ENCODE measurements at regions not wholly inside any gene's neighbourhood (a gene's known extent, or its start where the extent isn't known, plus 50 kb on each side); places are given as distances from the start of the nearest gene placed in this dataset.
"Not testable (repeated sequence)": the region's sequence is repeated elsewhere in the genome, so short reads cannot be mapped to it uniquely, and the experiment has no call there.

DNA sequence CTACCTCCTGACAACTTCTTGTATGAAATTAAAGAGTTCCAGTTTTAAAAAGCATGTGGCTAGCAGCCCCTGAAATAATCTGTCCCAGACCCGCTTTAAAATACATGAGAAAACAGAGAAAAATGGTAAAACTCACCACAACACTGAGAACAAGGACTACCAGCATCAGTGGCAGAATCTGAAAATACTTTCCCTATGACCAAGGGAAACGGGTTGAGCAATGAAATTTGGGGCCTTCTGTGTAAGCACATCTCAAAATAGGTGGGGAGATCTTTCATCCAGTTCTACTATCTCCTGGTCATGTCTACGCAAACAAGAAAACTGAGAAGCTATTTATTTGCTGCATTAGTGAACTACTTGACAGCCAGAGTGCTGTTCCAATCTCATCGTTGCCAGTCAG is 172.3 kb downstream of the LNPK start:
- DNase-seq (ENCODE audit: low read depth in 2 of 2), result no peak

DNA sequence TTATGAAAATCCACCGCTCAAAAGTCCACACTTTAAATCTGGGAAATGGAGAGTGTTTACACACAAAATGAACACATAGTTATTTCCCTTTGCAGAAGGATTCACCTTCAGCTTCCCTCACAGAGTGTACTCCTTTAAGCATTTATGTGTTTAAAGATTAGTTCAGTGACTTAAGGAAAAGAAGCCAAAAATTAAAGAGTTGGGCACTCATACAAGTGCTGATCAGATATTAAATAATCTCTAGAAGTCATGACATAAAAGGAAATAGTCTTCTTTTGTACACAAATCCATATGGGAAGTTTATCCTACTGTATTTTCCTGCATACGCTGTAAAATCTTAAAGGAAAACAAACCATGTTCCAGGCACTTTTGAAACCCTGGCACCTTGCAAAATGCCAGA is 174.2 kb downstream of the LNPK start:
- DNase-seq (ENCODE audit: low read depth in 2 of 2), result no peak

DNA sequence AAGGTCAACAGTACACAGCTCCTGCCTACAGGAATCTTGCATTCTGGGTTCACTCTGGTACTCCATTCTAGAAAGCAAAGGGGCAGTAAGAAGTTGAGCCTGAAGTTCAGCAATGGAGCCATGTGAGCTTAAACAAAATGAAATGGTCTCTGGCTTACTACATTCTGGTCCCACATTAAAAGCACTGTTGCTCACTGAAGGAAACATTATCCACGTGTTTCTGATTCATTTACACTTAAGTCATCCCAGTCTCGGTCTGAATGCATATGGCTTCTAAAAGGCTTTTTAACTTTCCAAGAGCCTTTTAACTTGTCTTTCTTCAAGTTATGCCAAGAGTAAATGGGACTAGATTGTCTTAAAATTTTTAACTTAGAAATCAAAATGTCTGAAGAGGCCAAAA is 177.8 kb downstream of the LNPK start:
- DNase-seq (ENCODE audit: low read depth in 2 of 2), result no peak

- DNase-seq (ENCODE audit: low read depth in 2 of 2), result no peak
Observed at GRCh38 chr2:175823707-175824073, 178.4 kb downstream of the LNPK start.

DNA sequence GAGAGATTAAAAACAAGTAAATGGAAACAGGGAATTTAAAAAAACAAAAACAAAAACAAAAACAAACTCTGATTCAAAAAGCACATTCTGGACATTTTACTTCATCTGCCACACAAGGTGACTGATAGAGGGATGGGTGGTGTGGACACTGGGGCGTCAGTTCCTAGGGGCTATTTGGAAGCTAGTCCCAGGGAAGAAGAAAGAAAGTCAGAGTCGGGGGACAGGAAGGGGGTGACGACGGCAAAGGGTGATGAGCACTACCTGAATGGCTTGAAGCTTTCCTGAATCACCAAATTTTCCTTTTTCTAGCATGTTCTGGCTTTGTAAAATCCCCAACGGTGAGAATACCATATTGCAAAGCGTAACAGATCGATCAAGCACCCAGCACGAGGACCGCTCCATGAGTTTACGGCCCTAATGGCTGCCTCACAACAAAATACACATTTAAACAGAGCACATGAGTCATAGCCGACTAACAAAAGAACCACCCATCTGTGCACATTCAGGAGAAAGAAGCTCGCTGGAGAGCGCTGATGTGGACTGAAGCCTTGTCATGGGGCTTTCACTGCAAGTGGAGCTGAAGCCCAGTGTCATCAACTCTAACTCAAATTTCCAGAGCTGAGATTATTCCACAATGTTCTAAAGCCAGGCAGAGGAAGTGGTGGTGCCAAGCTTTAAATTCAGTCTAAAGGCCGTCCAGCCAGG is 178.9 kb downstream of the LNPK start:
- DNase-seq (ENCODE audit: low read depth in 2 of 2), result no peak

DNA sequence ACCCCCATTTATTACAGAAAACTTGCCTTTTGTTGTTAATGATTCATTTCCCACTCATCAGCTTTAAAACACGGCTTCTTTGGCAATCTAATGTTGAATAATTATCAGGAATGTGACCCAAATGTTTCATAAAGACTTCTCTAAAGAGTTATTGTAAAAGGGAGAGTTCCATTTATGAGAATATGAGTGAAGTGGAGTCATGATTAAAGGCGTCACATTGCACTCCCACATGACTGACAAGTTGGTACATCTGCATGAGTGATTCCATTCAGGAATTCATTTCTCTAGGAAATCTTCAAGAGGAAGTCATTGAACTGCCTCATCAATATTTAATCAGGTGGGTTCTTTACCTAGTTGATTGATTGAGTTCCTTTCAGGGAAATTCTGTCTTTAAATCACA is 184.8 kb downstream of the LNPK start:
- DNase-seq (ENCODE audit: low read depth in 2 of 2), result no peak

DNA sequence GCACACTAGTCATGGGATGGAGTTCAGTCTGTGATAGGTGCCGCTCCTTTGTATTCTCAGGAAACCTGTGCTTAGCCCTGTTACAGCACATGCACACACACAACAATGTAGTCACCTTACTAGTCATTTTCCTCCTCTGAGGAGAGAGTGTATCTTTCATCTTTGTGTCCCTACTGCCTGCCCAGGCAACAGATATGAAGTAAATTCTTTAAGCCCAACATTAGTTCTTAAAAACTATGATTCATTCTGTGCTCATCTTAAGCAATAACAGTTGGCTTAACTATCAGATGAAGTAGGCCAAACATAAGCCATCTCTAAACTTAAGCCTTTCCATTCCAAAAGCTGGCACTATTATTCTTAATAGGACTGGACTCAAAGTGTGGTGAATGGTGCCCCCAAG is 186.5 kb downstream of the LNPK start:
- DNase-seq (ENCODE audit: low read depth in 2 of 2), result no peak

- DNase-seq (ENCODE audit: low read depth in 2 of 2), result no peak
Observed at GRCh38 chr2:175811971-175812370, 190.1 kb downstream of the LNPK start.

- DNase-seq (ENCODE audit: low read depth in 2 of 2), result no peak
Observed at GRCh38 chr2:175808858-175809257, 193.2 kb downstream of the LNPK start.

DNA sequence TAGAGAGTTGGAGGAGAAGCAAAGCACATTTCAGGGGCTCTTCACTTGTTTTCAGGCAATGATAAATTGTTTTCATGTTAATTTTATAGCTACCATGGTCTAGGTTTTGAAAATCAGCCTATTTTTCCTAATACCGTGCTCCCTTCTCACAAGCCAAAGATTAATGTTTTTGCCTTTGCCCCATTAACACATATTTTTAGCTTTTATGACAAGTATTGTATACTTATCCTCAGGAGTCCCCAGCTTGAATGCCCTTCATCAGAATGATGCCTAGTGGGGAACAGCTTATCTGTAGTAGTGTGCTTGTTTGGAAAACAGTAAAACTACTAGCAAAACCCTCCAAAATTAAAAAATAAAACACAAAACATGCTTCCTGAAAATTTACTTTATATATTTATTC is 194.0 kb downstream of the LNPK start:
- DNase-seq (ENCODE audit: low read depth in 2 of 2), result no peak

DNA sequence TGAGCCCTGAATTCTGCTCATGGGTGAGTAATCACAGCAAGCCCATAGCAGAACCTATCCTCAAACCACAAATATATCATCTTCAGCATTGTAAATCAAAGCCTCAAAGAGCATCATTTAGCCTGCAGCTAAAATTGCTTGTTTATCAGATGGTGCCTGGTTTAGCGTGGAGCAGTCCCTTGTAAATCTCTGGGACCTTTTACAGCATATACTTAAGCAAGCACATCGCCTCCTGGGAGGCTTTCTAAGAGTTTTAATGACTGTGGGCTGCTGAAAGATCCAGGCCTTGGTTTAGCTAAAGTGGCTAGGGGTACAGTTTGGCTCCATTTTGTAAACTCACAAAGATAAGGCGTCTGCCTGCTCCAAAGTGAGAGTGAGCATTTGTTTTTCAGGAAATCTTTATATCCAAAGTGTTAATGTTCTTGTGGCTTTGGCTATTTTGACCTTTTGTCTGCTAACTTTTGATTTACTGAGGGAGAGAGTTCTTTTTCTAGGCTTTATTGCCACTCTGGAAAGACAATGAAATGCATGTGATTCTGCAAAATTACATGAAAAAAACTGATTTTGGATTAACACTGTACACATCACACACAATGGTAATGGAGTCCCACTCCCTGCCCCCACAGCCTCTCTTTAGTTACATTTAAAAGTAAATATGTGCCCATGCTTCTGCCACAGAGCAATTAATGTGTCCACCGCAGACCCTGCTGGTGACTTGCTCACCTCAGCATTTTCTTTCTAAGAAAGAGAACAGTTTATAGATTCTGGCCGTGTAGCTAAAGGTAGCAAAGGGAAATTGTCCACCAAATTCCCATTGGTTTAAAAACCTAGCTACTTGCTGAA is 194.8 kb downstream of the LNPK start:
- DNase-seq (ENCODE audit: low read depth in 2 of 2), result no peak

- DNase-seq (ENCODE audit: low read depth in 2 of 2), result no peak
Observed at GRCh38 chr2:175806570-175806969, 195.5 kb downstream of the LNPK start.

DNA sequence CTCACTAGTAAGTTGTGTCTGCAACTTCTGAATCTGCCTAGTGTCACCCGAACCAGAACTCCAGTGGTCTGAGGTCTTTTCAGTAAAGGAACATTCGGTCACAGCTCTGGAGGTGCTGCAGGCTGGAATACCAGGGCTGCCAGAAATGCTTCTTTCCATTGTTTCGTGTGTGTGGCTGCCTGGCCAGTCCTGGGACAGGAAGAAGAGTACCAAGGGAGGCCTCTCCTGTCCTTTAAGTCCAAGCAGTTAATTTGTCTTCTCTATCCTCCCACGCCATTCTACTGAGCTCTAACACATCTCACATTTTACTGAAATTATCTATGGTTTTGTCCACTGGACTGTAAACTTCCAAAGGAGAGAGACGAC is 196.0 kb downstream of the LNPK start:
- no peak for DNase-seq (ENCODE audit: low read depth in 2 of 2)

- DNase-seq (ENCODE audit: low read depth in 2 of 2), result no peak
Observed at GRCh38 chr2:175805442-175806124, 196.5 kb downstream of the LNPK start.

- DNase-seq (ENCODE audit: low read depth in 2 of 2), result no peak
Observed at GRCh38 chr2:175804122-175804521, 197.9 kb downstream of the LNPK start.

DNA sequence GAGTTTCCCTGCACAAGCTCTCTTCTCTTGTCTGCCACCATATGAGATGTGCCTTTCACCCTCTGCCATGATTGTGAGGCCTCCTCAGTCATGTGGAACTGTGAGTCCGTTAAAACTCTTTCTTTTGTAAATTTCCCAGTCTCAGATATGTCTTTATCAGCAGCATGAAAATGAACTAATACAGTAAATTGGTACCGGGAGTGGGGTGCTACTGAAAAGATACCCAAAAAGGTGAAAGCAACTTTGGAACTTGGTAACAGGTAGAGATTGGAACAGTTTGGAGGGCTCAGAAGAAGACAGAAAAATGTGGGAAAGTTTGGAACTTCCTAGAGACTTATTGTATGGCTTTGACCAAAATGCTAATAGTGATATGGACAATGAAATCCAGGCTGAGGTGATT is 205.6 kb downstream of the LNPK start:
- DNase-seq (ENCODE audit: low read depth in 2 of 2), result not testable (repeated sequence)

GRCh38 chr2:175793648-175794047 is 208.4 kb downstream of the LNPK start:
- no peak for DNase-seq (ENCODE audit: low read depth in 2 of 2)

DNA sequence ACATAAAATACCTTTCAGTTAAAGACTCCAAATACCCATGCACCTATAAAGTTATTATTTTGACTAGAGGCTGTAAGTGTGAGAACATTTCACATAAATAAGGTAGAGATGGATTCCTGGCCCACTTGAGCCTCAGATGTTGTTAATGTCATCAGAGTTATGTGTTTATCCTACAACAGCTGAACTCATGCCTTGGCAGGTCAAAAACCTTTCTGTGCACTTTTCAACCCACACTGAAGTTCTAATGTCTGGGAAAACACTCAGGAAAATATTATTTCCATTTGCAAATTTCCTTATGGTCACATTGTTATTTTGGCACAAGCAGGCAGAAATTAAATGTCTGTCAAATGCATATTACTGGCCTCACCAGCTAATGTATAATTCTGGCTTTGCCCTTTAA is 209.2 kb downstream of the LNPK start:
- no peak for DNase-seq (ENCODE audit: low read depth in 2 of 2)

DNA sequence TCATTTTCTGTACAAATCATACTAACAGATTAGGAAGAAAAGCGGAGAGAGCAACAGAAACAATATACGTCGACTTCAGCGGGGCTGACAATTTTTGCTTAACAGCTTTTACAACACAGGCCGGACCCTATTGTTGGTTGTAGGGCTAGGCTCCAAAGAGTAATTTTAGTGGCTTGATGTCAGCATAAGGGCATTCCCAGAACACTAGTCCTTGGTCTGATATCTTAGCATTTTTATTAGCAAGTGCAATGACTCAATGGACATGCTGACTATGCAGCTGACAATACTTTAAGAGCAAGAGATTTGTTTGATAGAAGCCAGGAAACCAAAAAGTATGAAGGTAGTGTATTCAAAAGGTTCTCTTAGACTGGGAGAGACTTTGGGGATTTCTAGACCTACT is 209.9 kb downstream of the LNPK start:
- no peak for DNase-seq (ENCODE audit: low read depth in 2 of 2)

DNA sequence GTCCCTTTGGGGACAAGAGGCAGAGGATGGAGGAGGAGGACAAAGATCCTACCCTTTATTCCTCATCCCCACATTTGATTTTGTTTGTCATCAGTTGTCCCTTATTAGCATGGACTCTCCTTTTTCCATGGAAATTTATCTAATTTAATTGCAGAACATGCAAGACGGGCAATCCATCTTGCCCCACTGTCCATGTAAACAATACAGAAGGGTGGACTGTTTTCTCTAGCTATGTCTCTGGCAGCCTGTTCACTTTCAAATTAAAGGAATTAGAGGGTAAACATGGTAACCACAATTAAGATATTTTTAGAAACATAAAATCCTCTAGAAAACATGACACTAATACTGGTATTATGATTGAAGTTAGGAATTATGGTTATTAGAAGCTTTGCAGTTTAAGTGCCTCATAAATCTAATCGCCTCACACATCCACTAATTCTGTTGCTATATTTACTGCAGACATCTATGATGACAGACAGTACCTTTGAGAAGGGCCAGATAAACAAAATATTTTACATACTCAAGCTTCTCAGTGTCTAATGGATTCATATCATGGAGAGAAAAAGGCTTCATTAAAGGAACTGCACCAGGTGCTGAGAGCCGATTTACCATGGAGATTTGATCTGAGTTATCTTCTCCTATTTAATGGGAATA is 215.5 kb downstream of the LNPK start:
- DNase-seq (ENCODE audit: low read depth in 2 of 2), result no peak

DNA sequence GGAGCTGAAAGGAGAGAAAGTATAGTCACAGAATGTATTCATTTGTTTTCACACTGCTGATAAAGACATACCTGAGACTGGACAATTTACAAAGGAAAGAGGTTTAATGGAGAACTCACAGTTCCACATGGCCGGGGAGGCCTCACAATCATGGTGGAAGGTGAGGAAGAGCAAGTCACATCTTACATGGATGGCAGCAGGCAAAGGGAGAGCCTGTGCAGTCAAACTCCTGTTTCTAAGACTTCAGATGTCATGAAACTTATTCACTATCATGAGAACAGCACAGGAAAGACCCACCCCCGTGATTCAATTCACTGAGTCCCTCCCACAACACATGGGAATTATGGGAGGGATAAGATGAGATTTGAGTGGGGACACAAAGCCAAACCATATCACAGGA is 224.7 kb downstream of the LNPK start:
- DNase-seq (ENCODE audit: low read depth in 2 of 2), result not testable (repeated sequence)

DNA sequence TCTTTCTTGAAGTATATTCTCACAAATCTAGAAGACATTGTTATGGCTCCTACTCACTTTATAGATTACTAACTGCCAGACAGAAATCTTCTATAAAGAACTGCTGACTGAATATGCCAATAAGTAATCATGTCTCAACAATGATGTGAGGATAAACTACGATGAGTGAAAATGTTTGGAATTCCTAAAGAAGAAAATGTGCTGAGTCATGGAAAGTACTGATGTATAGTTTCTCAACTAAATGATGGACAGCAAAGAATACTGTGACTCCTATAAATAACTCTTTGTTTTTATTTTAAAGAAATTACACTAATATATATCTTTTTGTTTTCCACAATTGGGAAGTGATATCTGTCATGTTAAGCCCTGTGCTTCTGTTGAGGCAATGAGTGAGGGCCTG is 232.9 kb downstream of the LNPK start:
- DNase-seq (ENCODE audit: low read depth in 2 of 2), result no peak

Measured in stimulated activated CD4-positive, alpha-beta T cell treated with anti-CD3 and anti-CD28 coated beads, Interleukin-12 subunit alpha, Interleukin-12 subunit beta, amount 100 ng/mL, for 24 hours (primary cell).